CD4-positive, alpha-beta T cell (primary cell): ENCODE measurements at regions not wholly inside any gene's neighbourhood (a gene's known extent, or its start where the extent isn't known, plus 50 kb on each side); places are given as distances from the start of the nearest gene placed in this dataset.

Experiments
- ATAC-seq: fragments of 200-7000 bp; cut with Tn5 transposase; one replicate; pipeline ENCODE4 v1.10.0; 2022; ENCODE audit warnings: mild to moderate bottlenecking; ENCODE audit not compliant: poor library complexity
- CTCF ChIA-PET: fragments of 350-600 bp; sonication (Branson Sonifier 250); formaldehyde crosslinking; loops from one replicate; lab custom pipeline; 2021; ENCODE audit warnings: antibody characterized with exemption, inconsistent platforms; lab: Charles Lee
- POLR2A ChIA-PET: fragments of 350-600 bp; sonication (Branson Sonifier 250); formaldehyde crosslinking; loops from one replicate; lab custom pipeline; 2021; ENCODE audit warnings: antibody characterized with exemption, inconsistent platforms; lab: Charles Lee
- DNase-seq, 14 experiments: peaks; one replicate each; pipeline ENCODE4 v3.0.0-alpha.2; 2013 to 2020; ENCODE audit warnings: mixed read lengths in 2 of 14
- H3K27ac ChIP-seq, 2 donors: one replicate each; pipeline versions ENCODE4 v1.5.1 to v1.7.0; 2013; ENCODE audit warnings: low read length in 2 of 2, low read depth in 1 of 2, mild to moderate bottlenecking in 1 of 2
- H3K27me3 ChIP-seq, 2 experiments: 1 replicate in 1 of 2; 2 replicates in 1 of 2; pipeline versions ENCODE4 v1.6.1 to v1.7.0; 2013; ENCODE audit warnings: low read length in 2 of 2, control low read depth in 1 of 2, mild to moderate bottlenecking in 1 of 2, moderate library complexity in 1 of 2; ENCODE audit not compliant: insufficient read depth in 2 of 2, control insufficient read depth in 1 of 2
- H3K36me3 ChIP-seq: one replicate; pipeline ENCODE4 v1.6.1; 2013; ENCODE audit warnings: low read length, control low read depth; ENCODE audit not compliant: insufficient read depth
- H3K4me1 ChIP-seq: one replicate; pipeline ENCODE4 v1.6.1; 2013; ENCODE audit warnings: low read length, control low read depth; ENCODE audit not compliant: insufficient read depth
- H3K4me3 ChIP-seq: one replicate; pipeline ENCODE4 v1.5.1; 2013; ENCODE audit warnings: mild to moderate bottlenecking, low read length, moderate library complexity
- H3K9me3 ChIP-seq, 2 experiments: 1 replicate in 1 of 2; 2 replicates in 1 of 2; pipeline versions ENCODE4 v1.6.1 to v1.7.0; 2013; ENCODE audit warnings: low read length in 2 of 2, mild to moderate bottlenecking in 2 of 2, control low read depth in 1 of 2, moderate library complexity in 1 of 2; ENCODE audit not compliant: control insufficient read depth in 1 of 2, insufficient read depth in 1 of 2
- H3K27ac Mint-ChIP-seq: one replicate; pipeline ENCODE4 v1.8.0; 2020; ENCODE audit warnings: mixed read lengths
- H3K27me3 Mint-ChIP-seq: one replicate; pipeline ENCODE4 v1.8.0; 2021; ENCODE audit warnings: mixed read lengths
- H3K36me3 Mint-ChIP-seq: one replicate; pipeline ENCODE4 v1.8.0; 2021; ENCODE audit warnings: low read depth, mixed read lengths
- H3K4me1 Mint-ChIP-seq: one replicate; pipeline ENCODE4 v1.8.0; 2021; ENCODE audit warnings: low read depth, mixed read lengths
- H3K4me3 Mint-ChIP-seq: one replicate; pipeline ENCODE4 v1.8.0; 2020; ENCODE audit warnings: mild to moderate bottlenecking, mixed read lengths
- H3K9me3 Mint-ChIP-seq: one replicate; pipeline ENCODE4 v1.8.0; 2020; ENCODE audit warnings: mixed read lengths
- intact Hi-C, 2 experiments: fragments of 100-400 bp; cut with DNase I in 1 of 2; cut with micrococcal nuclease in 1 of 2; formaldehyde crosslinking; loops; one replicate each; pipeline versions ENCODE4 v1.15.1 to v1.9.0; 2023 to 2025; cut with DNase I, micrococcal nuclease
- TF ChIP-seq, protein P1 (sequence below): fragments of 200-600 bp; IDR thresholded peaks from one replicate; pipeline ENCODE4 v1.8.0; 2022; ENCODE audit warnings: antibody characterized with exemption, mild to moderate bottlenecking

DNA sequence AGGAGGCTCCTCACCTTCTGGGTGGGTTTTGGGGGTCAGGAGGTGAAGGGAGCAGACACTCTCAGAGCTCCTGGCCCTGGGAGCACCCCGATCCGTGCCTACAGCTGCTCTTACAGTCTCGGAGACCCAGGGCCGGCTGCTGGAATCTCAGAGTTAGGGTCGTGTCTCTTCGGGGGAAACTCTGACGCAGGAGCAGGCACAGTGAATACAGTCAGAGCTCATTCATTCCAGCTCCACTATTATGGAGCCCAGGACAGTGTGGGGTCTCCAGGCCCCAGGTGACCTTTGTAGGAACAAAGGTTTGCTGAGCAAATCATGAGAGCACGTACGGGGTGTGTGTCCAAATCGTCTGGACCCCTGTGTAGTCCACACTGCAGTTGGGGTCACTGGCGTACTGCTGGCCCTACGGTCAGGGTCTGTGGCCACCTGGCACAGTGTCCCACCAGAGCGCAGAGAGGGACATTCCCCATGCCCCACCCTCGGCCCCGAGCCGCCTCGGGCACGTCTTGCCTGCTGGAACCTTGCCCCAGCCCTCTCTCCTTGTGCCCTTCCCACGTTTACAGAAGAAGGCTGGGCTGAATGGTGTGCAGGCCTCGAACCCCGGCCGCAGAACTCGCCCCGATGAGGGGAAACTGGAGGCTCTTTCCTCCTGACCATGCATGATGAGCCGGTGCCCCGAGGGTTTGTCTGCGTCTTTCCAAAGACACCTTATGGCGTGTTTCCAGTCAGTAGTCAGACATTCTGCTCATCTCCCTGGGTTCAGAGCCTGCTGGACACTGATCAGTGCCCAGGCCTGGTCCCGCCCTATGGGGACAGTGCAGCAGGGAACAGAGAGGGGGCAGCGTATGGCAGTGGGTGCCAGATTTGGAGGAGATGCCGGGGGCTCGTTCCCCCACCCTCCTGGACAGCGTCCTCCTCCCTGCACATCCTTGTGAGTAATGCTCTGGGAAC lies 1166.6 kb downstream of the BRD1 start:
- Histone ChIP-seq H3K4me3 (no peak overlapping the region), H3K27me3 (no peaks in the 10 kb centered on the region), H3K27ac (no peak overlapping the region), H3K9me3 (peaks cover 11 to 31% of the 10 kb centered on the region in 2 experiments), H3K4me1 (no peaks in the 10 kb centered on the region), H3K36me3 (no peaks in the 10 kb centered on the region)
- ATAC-seq (no peak), DNase-seq (no peak)
- intact Hi-C loops, result no loop called here
- peaks cover 5% of the 10 kb centered on the region for H3K9me3 Mint-ChIP-seq
- no peak overlapping the region for H3K27ac Mint-ChIP-seq
- no peaks in the 10 kb centered on the region for H3K27me3 Mint-ChIP-seq
- POLR2A ChIA-PET, result no interaction called here
- no peaks in the 10 kb centered on the region for H3K4me1 Mint-ChIP-seq
- H3K4me3 Mint-ChIP-seq, result no peak overlapping the region
- CTCF ChIA-PET, result no interaction called here
- TF ChIP-seq, protein P1, sequence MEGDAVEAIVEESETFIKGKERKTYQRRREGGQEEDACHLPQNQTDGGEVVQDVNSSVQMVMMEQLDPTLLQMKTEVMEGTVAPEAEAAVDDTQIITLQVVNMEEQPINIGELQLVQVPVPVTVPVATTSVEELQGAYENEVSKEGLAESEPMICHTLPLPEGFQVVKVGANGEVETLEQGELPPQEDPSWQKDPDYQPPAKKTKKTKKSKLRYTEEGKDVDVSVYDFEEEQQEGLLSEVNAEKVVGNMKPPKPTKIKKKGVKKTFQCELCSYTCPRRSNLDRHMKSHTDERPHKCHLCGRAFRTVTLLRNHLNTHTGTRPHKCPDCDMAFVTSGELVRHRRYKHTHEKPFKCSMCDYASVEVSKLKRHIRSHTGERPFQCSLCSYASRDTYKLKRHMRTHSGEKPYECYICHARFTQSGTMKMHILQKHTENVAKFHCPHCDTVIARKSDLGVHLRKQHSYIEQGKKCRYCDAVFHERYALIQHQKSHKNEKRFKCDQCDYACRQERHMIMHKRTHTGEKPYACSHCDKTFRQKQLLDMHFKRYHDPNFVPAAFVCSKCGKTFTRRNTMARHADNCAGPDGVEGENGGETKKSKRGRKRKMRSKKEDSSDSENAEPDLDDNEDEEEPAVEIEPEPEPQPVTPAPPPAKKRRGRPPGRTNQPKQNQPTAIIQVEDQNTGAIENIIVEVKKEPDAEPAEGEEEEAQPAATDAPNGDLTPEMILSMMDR, result no peak
- H3K36me3 Mint-ChIP-seq, result no peaks in the 10 kb centered on the region

DNA sequence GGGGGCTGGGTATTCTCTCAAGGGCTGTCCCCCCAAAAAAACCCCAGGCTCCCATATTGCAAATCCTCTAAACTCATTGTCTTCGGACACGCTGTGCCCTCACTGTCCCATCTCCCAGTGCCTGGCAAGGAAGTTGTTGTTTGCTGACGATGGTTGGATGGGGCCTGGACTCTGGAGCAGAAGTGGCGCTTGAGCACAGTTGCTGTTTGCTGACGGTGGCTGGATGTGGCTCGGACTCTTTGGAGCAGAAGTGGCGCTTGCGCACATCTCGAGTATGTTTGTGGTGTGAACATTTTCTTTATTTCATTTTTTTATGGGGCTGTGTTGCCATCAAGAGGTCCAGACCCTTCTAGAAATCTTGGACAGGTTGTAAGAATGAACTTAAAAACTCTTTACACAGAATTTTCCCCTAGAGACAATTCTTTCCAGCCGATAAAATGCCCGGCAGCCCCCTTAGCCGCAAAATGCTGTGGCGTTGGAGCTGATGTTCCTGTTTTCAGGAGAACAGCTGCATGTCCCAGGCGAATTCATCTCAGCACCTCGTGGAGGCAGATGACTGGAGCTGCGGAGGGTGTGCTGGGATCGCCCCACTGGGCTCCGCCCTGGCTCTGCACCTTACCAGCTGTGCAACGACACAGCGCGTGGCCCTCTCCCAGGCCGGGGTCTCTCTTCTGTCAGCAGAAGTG lies 1167.4 kb downstream of the BRD1 start:
- H3K4me1 ChIP-seq, result no peaks in the 10 kb centered on the region
- intact Hi-C loops, result no loop called here
- ChIA-PET CTCF (no interaction called here), POLR2A (no interaction called here)
- no peak overlapping the region for H3K4me3 ChIP-seq
- Mint-ChIP-seq H3K27me3 (no peaks in the 10 kb centered on the region), H3K9me3 (peaks cover 5% of the 10 kb centered on the region), H3K4me1 (no peaks in the 10 kb centered on the region), H3K36me3 (no peaks in the 10 kb centered on the region), H3K27ac (no peak overlapping the region), H3K4me3 (no peak overlapping the region)
- no peaks in the 10 kb centered on the region for H3K27me3 ChIP-seq
- H3K36me3 ChIP-seq, result no peaks in the 10 kb centered on the region
- TF ChIP-seq, protein P1, result no peak
- H3K9me3 ChIP-seq, result peaks cover 11 to 30% of the 10 kb centered on the region in 2 experiments
- ATAC-seq, result no peak
- no peak for DNase-seq
- no peak overlapping the region for H3K27ac ChIP-seq

DNA sequence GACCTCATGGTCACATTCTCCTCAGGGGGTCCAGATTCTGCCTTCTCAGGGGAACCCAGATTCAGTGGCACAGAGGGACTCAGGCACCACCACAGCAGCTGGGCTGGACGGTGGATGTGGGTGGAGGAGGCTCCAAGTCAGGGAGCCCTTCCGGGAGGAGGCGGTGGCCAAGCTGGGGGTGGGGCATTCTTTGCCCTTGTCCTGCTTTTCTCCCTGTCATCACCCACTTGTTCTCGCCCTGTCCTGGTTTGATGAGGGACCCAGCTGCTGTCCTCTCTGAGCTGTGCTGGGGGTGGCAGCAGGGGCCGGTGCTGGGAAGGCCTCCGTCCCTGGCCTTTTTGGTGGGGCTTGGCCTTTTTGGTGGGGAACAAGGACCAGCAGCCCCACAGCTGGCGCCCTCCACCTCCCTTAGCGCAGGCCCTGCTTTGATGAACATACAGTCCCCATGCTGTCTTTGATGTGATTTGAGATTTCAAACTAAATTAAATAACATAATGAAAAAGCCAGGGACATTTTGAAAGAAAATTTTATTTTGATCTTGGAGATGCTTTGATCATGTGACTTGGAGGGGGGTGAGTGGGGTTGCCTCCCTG lies 1168.2 kb downstream of the BRD1 start:
- ChIA-PET POLR2A (no interaction called here), CTCF (no interaction called here)
- no peak overlapping the region for H3K27ac Mint-ChIP-seq

More for the DNA sequence above, 1168.2 kb downstream of the BRD1 start:
- Mint-ChIP-seq H3K36me3 (no peaks in the 10 kb centered on the region), H3K27me3 (no peaks in the 10 kb centered on the region), H3K9me3 (peaks cover 2% of the 10 kb centered on the region), H3K4me1 (no peaks in the 10 kb centered on the region), H3K4me3 (no peak overlapping the region)
- no peak for ATAC-seq
- H3K4me3 ChIP-seq, result no peak overlapping the region
- no peaks in the 10 kb centered on the region for H3K36me3 ChIP-seq
- H3K27me3 ChIP-seq, result no peaks in the 10 kb centered on the region
- DNase-seq, result no peak
- intact Hi-C loops, result no loop called here
- TF ChIP-seq, protein P1, result no peak
- peaks cover 11 to 37% of the 10 kb centered on the region in 2 experiments for H3K9me3 ChIP-seq
- no peaks in the 10 kb centered on the region for H3K4me1 ChIP-seq
- no peak overlapping the region for H3K27ac ChIP-seq
